GM12878 (cell line): ENCODE measurements at regions not wholly inside any gene's neighbourhood (a gene's known extent, or its start where the extent isn't known, plus 50 kb on each side); places are given as distances from the start of the nearest gene placed in this dataset.

ENCODE experiments used
- BRCA1 ChIP-seq: IDR thresholded peaks from 2 replicates; pipeline ENCODE4 v1.6.1; 2011; ENCODE audit warnings: low read depth, low read length, improper control_type of control experiment
- EZH2 ChIP-seq: IDR thresholded peaks from 2 replicates; pipeline ENCODE4 v1.6.1; 2012; ENCODE audit warnings: low read depth, mild to moderate bottlenecking, control low read depth, inconsistent platforms, low read length, borderline replicate concordance; ENCODE audit not compliant: control insufficient read depth
- POLR2AphosphoS5 ChIP-seq: IDR thresholded peaks from 2 replicates; pipeline ENCODE4 v1.6.1; 2011; ENCODE audit warnings: mild to moderate bottlenecking, low read length, inconsistent platforms
- RAD21 ChIP-seq: IDR thresholded peaks from 2 replicates; pipeline ENCODE4 v1.6.1; 2011; ENCODE audit warnings: mild to moderate bottlenecking, low read depth, low read length, moderate library complexity; ENCODE audit not compliant: insufficient read depth
- RFX5 ChIP-seq: IDR thresholded peaks from 2 replicates; pipeline ENCODE4 v1.6.1; 2011; ENCODE audit warnings: low read depth, low read length, improper control_type of control experiment
- SMC3 ChIP-seq: IDR thresholded peaks from 2 replicates; pipeline ENCODE4 v1.6.1; 2011; ENCODE audit warnings: low read length, improper control_type of control experiment, borderline replicate concordance
- STAT1 ChIP-seq: fragments of 450-650 bp; conservative IDR thresholded peaks from 2 replicates; pipeline ENCODE4 v1.6.1; 2014; ENCODE audit warnings: antibody characterized with exemption, mild to moderate bottlenecking
- ZZZ3 ChIP-seq: IDR thresholded peaks from 2 replicates; pipeline ENCODE4 v1.6.1; 2011; ENCODE audit warnings: low read depth; ENCODE audit not compliant: control insufficient read depth, insufficient read length
- TF ChIP-seq, protein P1 (sequence below): IDR thresholded peaks from 2 replicates; pipeline ENCODE4 v1.6.1; 2011; ENCODE audit warnings: borderline replicate concordance, low read depth, mild to moderate bottlenecking, moderate library complexity, mixed read lengths, low read length; ENCODE audit not compliant: insufficient read depth; ENCODE audit errors: extremely low read length

DNA sequence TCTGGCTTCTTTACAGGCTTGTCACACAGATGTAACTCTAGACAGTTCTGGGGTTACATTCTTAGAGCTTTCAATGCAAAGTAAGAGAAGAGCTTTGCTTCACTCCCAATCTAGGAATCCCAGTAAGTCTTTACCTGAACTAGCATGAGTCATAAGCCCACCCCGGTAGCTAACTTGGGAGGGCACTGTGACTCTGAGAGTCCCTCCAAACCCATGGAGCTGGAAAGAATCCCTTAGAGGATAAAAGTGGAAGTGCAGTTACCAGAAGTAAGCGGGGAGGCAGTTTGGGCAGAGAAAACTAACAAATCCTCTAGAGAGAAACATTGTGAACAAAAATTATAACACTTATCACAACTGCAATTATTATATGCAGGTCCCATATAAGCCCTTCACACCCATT, 84.0 kb upstream of the SMLR1 start:
- TF ChIP-seq STAT1 (no peak), RAD21 (no peak), BRCA1 (no peak), SMC3 (no peak), RFX5 (no peak), EZH2 (no peak), ZZZ3 (no peak), POLR2AphosphoS5 (no peak)
- TF ChIP-seq, protein P1, sequence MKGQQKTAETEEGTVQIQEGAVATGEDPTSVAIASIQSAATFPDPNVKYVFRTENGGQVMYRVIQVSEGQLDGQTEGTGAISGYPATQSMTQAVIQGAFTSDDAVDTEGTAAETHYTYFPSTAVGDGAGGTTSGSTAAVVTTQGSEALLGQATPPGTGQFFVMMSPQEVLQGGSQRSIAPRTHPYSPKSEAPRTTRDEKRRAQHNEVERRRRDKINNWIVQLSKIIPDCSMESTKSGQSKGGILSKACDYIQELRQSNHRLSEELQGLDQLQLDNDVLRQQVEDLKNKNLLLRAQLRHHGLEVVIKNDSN = no peak
